HepG2 (cell line): ENCODE measurements at regions not wholly inside any gene's neighbourhood (a gene's known extent, or its start where the extent isn't known, plus 50 kb on each side); places are given as distances from the start of the nearest gene placed in this dataset.

ENCODE experiments used
- ELF3 ChIP-seq: IDR thresholded peaks from 2 replicates; pipeline ENCODE4 v1.6.1; 2016; ENCODE audit warnings: missing genetic modification reagents, missing compliant biosample characterization
- FOXA3 ChIP-seq: IDR thresholded peaks from 2 replicates; pipeline ENCODE4 v1.6.1; 2016; ENCODE audit warnings: missing genetic modification reagents, missing compliant biosample characterization
- FOXP1 ChIP-seq, 2 experiments: fragments of 450-650 bp in 1 of 2; IDR thresholded peaks; 2 replicates each; pipeline ENCODE4 v1.6.1; 2017 to 2018; ENCODE audit warnings: antibody characterized with exemption in 1 of 2
- HDAC2 ChIP-seq: sonication (generic); formaldehyde crosslinking; IDR thresholded peaks from 2 replicates; pipeline ENCODE4 v1.4.0; 2020; ENCODE audit warnings: missing genetic modification reagents
- HNRNPUL1 ChIP-seq: fragments of 200-400 bp; formaldehyde crosslinking; IDR thresholded peaks from 2 replicates; pipeline ENCODE4 v1.6.1; 2017; ENCODE audit warnings: low read depth, mild to moderate bottlenecking, low read length, moderate library complexity
- KAT7 ChIP-seq: IDR thresholded peaks from 2 replicates; pipeline ENCODE4 v1.6.1; 2018; ENCODE audit warnings: borderline replicate concordance, missing compliant biosample characterization
- KDM5A ChIP-seq: fragments of 200-600 bp; sonication (generic); IDR thresholded peaks from 2 replicates; pipeline ENCODE4 v1.7.0; 2018; ENCODE audit warnings: antibody characterized with exemption, mild to moderate bottlenecking, low read length, borderline replicate concordance
- POGZ ChIP-seq: sonication (generic); formaldehyde crosslinking; IDR thresholded peaks from 2 replicates; pipeline ENCODE4 v1.4.0; 2020; ENCODE audit warnings: mild to moderate bottlenecking, missing genetic modification reagents
- RARA ChIP-seq: IDR thresholded peaks from 2 replicates; pipeline ENCODE4 v1.6.1; 2016; ENCODE audit warnings: missing genetic modification reagents, missing compliant biosample characterization
- SP5 ChIP-seq: IDR thresholded peaks from 2 replicates; pipeline ENCODE4 v1.6.1; 2016; ENCODE audit warnings: low read depth, borderline replicate concordance
- TF ChIP-seq, protein P1 (sequence below), 2 experiments: fragments of 450-650 bp in 1 of 2; sonication (generic) in 1 of 2; formaldehyde crosslinking in 1 of 2; IDR thresholded peaks; 2 replicates each; pipeline versions ENCODE4 v1.6.1 to v1.8.0; 2016 to 2022; ENCODE audit warnings: antibody characterized with exemption in 1 of 2, mild to moderate bottlenecking in 1 of 2, missing genetic modification reagents in 1 of 2
- TF ChIP-seq, protein P2 (sequence below): sonication (generic); formaldehyde crosslinking; IDR thresholded peaks from 2 replicates; pipeline ENCODE4 v1.8.0; 2022; ENCODE audit warnings: mild to moderate bottlenecking, missing genetic modification reagents
- TF ChIP-seq, protein P3 (sequence below): sonication (generic); formaldehyde crosslinking; IDR thresholded peaks from 2 replicates; pipeline ENCODE4 v1.9.0; 2022; ENCODE audit warnings: low read depth, missing genetic modification reagents

DNA sequence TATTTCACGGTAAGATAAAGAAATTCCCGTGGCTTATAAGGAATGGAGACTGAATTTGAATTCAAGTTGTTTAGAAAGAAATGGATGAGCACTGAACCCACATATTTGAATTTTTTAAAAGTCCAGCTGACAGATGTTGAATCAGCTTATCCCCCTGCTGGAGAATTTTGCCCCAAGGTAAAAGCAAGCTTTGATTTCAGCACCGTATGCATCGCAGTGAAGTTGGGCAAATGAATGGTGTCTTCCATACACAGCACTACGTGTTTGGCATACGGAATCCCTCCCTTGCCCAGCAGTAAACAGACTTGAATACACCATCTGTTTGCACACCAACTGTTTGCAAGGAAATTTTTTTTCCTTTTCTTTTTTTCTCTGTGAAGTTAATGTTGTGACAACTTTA lies 77.5 kb upstream of the PEG3 start (continued):
- TF ChIP-seq, protein P1, sequence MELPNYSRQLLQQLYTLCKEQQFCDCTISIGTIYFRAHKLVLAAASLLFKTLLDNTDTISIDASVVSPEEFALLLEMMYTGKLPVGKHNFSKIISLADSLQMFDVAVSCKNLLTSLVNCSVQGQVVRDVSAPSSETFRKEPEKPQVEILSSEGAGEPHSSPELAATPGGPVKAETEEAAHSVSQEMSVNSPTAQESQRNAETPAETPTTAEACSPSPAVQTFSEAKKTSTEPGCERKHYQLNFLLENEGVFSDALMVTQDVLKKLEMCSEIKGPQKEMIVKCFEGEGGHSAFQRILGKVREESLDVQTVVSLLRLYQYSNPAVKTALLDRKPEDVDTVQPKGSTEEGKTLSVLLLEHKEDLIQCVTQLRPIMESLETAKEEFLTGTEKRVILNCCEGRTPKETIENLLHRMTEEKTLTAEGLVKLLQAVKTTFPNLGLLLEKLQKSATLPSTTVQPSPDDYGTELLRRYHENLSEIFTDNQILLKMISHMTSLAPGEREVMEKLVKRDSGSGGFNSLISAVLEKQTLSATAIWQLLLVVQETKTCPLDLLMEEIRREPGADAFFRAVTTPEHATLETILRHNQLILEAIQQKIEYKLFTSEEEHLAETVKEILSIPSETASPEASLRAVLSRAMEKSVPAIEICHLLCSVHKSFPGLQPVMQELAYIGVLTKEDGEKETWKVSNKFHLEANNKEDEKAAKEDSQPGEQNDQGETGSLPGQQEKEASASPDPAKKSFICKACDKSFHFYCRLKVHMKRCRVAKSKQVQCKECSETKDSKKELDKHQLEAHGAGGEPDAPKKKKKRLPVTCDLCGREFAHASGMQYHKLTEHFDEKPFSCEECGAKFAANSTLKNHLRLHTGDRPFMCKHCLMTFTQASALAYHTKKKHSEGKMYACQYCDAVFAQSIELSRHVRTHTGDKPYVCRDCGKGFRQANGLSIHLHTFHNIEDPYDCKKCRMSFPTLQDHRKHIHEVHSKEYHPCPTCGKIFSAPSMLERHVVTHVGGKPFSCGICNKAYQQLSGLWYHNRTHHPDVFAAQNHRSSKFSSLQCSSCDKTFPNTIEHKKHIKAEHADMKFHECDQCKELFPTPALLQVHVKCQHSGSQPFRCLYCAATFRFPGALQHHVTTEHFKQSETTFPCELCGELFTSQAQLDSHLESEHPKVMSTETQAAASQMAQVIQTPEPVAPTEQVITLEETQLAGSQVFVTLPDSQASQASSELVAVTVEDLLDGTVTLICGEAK (IDR thresholded peaks at IDR 0.05), result no peak
- TF ChIP-seq, protein P1 (CRISPR knock-in tag; IDR thresholded peaks at IDR 0.05), result no peak
- peak; percentile 58 for TF ChIP-seq FOXA3 (CRISPR knock-in tag)
- no peak for TF ChIP-seq KDM5A
- 0 out of 2 replicates have a peak, but pooled peaks have one; percentile 30 for TF ChIP-seq RARA (CRISPR knock-in tag)
- 0 out of 2 replicates have a peak, but pooled peaks have one; percentile 9 for TF ChIP-seq ELF3 (CRISPR knock-in tag)
- TF ChIP-seq KAT7 (CRISPR knock-in tag), result no peak
- TF ChIP-seq SP5 (CRISPR knock-in tag), result peak; percentile 29; the same call in 1 of the 2 replicates
- TF ChIP-seq, protein P2, sequence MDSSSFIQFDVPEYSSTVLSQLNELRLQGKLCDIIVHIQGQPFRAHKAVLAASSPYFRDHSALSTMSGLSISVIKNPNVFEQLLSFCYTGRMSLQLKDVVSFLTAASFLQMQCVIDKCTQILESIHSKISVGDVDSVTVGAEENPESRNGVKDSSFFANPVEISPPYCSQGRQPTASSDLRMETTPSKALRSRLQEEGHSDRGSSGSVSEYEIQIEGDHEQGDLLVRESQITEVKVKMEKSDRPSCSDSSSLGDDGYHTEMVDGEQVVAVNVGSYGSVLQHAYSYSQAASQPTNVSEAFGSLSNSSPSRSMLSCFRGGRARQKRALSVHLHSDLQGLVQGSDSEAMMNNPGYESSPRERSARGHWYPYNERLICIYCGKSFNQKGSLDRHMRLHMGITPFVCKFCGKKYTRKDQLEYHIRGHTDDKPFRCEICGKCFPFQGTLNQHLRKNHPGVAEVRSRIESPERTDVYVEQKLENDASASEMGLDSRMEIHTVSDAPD, result peak; percentile 8; the same call in 1 of the 2 replicates
- 0 out of 2 replicates have a peak, but pooled peaks have one; percentile 22 for TF ChIP-seq POGZ (CRISPR knock-in tag)
- TF ChIP-seq HNRNPUL1, result 0 out of 2 replicates have a peak, but pooled peaks have one; percentile 11
- TF ChIP-seq, protein P3, sequence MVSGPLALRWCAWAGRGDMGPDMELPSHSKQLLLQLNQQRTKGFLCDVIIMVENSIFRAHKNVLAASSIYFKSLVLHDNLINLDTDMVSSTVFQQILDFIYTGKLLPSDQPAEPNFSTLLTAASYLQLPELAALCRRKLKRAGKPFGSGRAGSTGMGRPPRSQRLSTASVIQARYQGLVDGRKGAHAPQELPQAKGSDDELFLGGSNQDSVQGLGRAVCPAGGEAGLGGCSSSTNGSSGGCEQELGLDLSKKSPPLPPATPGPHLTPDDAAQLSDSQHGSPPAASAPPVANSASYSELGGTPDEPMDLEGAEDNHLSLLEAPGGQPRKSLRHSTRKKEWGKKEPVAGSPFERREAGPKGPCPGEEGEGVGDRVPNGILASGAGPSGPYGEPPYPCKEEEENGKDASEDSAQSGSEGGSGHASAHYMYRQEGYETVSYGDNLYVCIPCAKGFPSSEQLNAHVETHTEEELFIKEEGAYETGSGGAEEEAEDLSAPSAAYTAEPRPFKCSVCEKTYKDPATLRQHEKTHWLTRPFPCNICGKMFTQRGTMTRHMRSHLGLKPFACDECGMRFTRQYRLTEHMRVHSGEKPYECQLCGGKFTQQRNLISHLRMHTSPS (CRISPR knock-in tag), result 0 out of 2 replicates have a peak, but pooled peaks have one; percentile 42
- peak; percentile 36; the same call in 1 of the 2 replicates for TF ChIP-seq HDAC2 (CRISPR knock-in tag)
- TF ChIP-seq FOXP1 (IDR thresholded peaks at IDR 0.05), result no peak
- peak; percentile 89 for TF ChIP-seq FOXP1 (CRISPR knock-in tag; IDR thresholded peaks at IDR 0.05)
